ENCODE measurements at regions not wholly inside any gene's neighbourhood (a gene's known extent, or its start where the extent isn't known, plus 50 kb on each side); places are given as distances from the start of the nearest gene placed in this dataset.

- TF ChIP-seq EZH2 (IDR thresholded peaks at IDR 0.05; ENCODE audit: low read length, missing control alignments): no peak
- TF ChIP-seq CTCF (conservative IDR thresholded peaks at IDR 0.05 in 1 of 2, IDR thresholded peaks at IDR 0.05 in 1 of 2; ENCODE audit: low read depth in 1 of 2, low read length in 2 of 2): no peak
Measured at GRCh38 chr19:30857388-30857787, 485.2 kb downstream of the ZNF536 start.

Measured in fibroblast of lung (primary cell).